ENCODE measurements at regions not wholly inside any gene's neighbourhood (a gene's known extent, or its start where the extent isn't known, plus 50 kb on each side); places are given as distances from the start of the nearest gene placed in this dataset.

DNA sequence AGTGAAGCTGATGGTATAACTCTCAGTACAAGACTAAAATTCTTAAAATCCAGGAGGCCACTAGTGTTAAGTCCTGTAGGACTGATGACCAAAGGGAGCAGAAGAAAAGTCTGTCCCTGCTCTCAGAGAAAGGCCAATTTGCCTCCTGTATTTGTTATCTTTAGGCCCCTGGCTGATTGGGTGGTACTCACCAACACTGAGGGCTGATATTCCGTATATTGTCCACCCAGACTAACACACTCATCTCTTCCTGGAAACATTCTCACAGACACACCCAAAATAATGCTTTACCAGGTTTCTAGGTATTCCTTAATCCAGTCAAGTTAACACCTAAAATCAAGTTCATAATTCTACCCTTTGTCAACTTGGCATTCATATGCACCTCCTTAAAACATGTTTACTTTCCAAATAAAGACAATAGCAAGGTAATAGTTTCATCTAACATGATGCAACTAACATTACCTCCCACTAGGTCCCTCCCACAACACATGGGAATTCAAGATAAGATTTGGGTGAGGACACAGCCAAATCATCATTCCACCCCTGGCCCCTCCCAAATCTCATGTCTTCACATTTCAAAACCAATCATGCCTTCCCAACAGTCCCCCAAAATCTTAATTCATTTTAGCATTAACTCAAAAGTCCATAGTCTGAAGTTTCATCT is 84.3 kb downstream of the EGLN3 start:
- Histone ChIP-seq H3K9ac (replicated peaks; ENCODE audit: extremely low read depth, insufficient read depth, low read length) (no peak overlapping the region), H4K20me1 (replicated peaks; ENCODE audit: control insufficient read depth, extremely low read depth, insufficient read depth, low read length) (no peaks in the 10 kb centered on the region), H3K27ac (ENCODE audit: insufficient read depth, low read depth, low read length) (no peak overlapping the region), H3K9me3 (replicated peaks; ENCODE audit: control insufficient read depth, insufficient read depth, low read length) (no peaks in the 10 kb centered on the region), H3K4me1 (ENCODE audit: control insufficient read depth, extremely low read depth, insufficient read depth, low read length) (no peaks in the 10 kb centered on the region), H3K9me1 (replicated peaks; ENCODE audit: control insufficient read depth, extremely low read depth, insufficient read depth, low read length) (peaks cover 2% of the 10 kb centered on the region), H3K4me3 (replicated peaks in 1 of 3; ENCODE audit: insufficient read depth in 1 of 3, low read depth in 1 of 3, low read length in 3 of 3) (no peak overlapping the region), H2AFZ (ENCODE audit: low read depth, low read length) (no peak overlapping the region), H3K4me2 (ENCODE audit: insufficient read depth, low read length) (no peak overlapping the region), H3K79me2 (ENCODE audit: control insufficient read depth, insufficient read depth, low read length) (no peaks in the 10 kb centered on the region), H3K36me3 (ENCODE audit: control insufficient read depth in 2 of 2, extremely low read depth in 1 of 2, insufficient read depth in 2 of 2, low read length in 2 of 2) (no peaks in the 10 kb centered on the region), H3K27me3 (ENCODE audit: control insufficient read depth in 2 of 2, insufficient read depth in 2 of 2, low read length in 2 of 2) (no peaks in the 10 kb centered on the region)
- BruUV-seq (replicated peaks), result no TSS peak
- intact Hi-C loops (cut with micrococcal nuclease), result no loop called here
- ChIA-PET POLR2A (no interaction called here), CTCF (interaction anchor here (2.2 kb wide), 1 partner anchor 17 kb away, joined by 5 read pairs; no protein-coding TSS in a partner anchor)
- DNase-seq (ENCODE audit: low read depth, low spot score), result no peak
- dilution Hi-C loops (cut with MboI; ENCODE audit: extremely low pct_ligation_motif_present, low sequenced_read_pairs), result no loop called here
- FAIRE-seq, result no peak
- TF ChIP-seq EZH2 (IDR thresholded peaks at IDR 0.05; ENCODE audit: borderline replicate concordance, low read depth, low read length, severe bottlenecking) (no peak), JUN (IDR thresholded peaks at IDR 0.05; ENCODE audit: borderline replicate concordance, insufficient read depth, insufficient read length, low read depth) (no peak), MYC (IDR thresholded peaks at IDR 0.05; ENCODE audit: low read depth, low read length) (no peak), FOS (IDR thresholded peaks at IDR 0.05; ENCODE audit: borderline replicate concordance, insufficient read depth, low read length) (no peak), POLR2A (IDR thresholded peaks at IDR 0.05; ENCODE audit: low read depth, low read length) (no peak), GATA2 (IDR thresholded peaks at IDR 0.05; ENCODE audit: insufficient read depth, insufficient read length, low read depth, low read length) (no peak), POLR2AphosphoS5 (IDR thresholded peaks at IDR 0.05; ENCODE audit: insufficient read depth, low read depth, low read length) (no peak)
- TF ChIP-seq, protein P1, sequence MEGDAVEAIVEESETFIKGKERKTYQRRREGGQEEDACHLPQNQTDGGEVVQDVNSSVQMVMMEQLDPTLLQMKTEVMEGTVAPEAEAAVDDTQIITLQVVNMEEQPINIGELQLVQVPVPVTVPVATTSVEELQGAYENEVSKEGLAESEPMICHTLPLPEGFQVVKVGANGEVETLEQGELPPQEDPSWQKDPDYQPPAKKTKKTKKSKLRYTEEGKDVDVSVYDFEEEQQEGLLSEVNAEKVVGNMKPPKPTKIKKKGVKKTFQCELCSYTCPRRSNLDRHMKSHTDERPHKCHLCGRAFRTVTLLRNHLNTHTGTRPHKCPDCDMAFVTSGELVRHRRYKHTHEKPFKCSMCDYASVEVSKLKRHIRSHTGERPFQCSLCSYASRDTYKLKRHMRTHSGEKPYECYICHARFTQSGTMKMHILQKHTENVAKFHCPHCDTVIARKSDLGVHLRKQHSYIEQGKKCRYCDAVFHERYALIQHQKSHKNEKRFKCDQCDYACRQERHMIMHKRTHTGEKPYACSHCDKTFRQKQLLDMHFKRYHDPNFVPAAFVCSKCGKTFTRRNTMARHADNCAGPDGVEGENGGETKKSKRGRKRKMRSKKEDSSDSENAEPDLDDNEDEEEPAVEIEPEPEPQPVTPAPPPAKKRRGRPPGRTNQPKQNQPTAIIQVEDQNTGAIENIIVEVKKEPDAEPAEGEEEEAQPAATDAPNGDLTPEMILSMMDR (IDR thresholded peaks at IDR 0.05; ENCODE audit: extremely low read depth in 1 of 2, insufficient read depth in 1 of 2, low read depth in 1 of 2, low read length in 2 of 2), result no peak
- TF ChIP-seq, protein P2, sequence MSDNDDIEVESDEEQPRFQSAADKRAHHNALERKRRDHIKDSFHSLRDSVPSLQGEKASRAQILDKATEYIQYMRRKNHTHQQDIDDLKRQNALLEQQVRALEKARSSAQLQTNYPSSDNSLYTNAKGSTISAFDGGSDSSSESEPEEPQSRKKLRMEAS (IDR thresholded peaks at IDR 0.05; ENCODE audit: insufficient read depth, insufficient read length), result no peak
